ENCODE measurements at regions not wholly inside any gene's neighbourhood (a gene's known extent, or its start where the extent isn't known, plus 50 kb on each side); places are given as distances from the start of the nearest gene placed in this dataset.

- no peak for TF ChIP-seq CREB1 (IDR thresholded peaks at IDR 0.05; ENCODE audit: low read depth)
- TF ChIP-seq, protein P1, sequence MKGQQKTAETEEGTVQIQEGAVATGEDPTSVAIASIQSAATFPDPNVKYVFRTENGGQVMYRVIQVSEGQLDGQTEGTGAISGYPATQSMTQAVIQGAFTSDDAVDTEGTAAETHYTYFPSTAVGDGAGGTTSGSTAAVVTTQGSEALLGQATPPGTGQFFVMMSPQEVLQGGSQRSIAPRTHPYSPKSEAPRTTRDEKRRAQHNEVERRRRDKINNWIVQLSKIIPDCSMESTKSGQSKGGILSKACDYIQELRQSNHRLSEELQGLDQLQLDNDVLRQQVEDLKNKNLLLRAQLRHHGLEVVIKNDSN (IDR thresholded peaks at IDR 0.05): no peak
- TF ChIP-seq TAF1 (IDR thresholded peaks at IDR 0.05; ENCODE audit: low read depth): no peak
- TF ChIP-seq ZBTB7A (IDR thresholded peaks at IDR 0.05; ENCODE audit: low read depth): no peak
- TF ChIP-seq NFIC (IDR thresholded peaks at IDR 0.05): no peak
- TF ChIP-seq, protein P2, sequence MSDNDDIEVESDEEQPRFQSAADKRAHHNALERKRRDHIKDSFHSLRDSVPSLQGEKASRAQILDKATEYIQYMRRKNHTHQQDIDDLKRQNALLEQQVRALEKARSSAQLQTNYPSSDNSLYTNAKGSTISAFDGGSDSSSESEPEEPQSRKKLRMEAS (IDR thresholded peaks at IDR 0.05): no peak
- no peak for TF ChIP-seq RAD21 (IDR thresholded peaks at IDR 0.05; ENCODE audit: low read depth)
- no peak for TF ChIP-seq REST (IDR thresholded peaks at IDR 0.05; ENCODE audit: low read depth)
- no peak for TF ChIP-seq TCF12 (IDR thresholded peaks at IDR 0.05; ENCODE audit: low read depth)
- TF ChIP-seq EP300 (IDR thresholded peaks at IDR 0.05; ENCODE audit: borderline replicate concordance): no peak
- no peak for TF ChIP-seq CEBPB (IDR thresholded peaks at IDR 0.05)
Observed at GRCh38 chr2:194345347-194345746, 1311.7 kb upstream of the SLC39A10 start.
